Iris pigment epithelial cell (primary cell): ENCODE measurements at regions not wholly inside any gene's neighbourhood (a gene's known extent, or its start where the extent isn't known, plus 50 kb on each side); places are given as distances from the start of the nearest gene placed in this dataset.
A peak's percentile ranks its signal among the peaks of the same experiment; 100 is the strongest.

Experiments used
- DNase-seq: peaks from one replicate; pipeline ENCODE4 v3.0.0-alpha.2; 2011; ENCODE audit warnings: low read depth

GRCh38 chr9:126017758-126018157 lies 270.6 kb downstream of the PBX3 start:
- no peak for DNase-seq

- DNase-seq, result no peak
These were observed 273.7 kb downstream of the PBX3 start for GRCh38 chr9:126020836-126021235.

GRCh38 chr9:126023962-126024361 lies 276.8 kb downstream of the PBX3 start:
- no peak for DNase-seq

- no peak for DNase-seq
These were observed 277.5 kb downstream of the PBX3 start for GRCh38 chr9:126024581-126025230.

- no peak for DNase-seq
These were observed 278.8 kb downstream of the PBX3 start for GRCh38 chr9:126025991-126026390.

- DNase-seq, result no peak
These were observed 280.4 kb downstream of the PBX3 start for GRCh38 chr9:126027566-126027965.

GRCh38 chr9:126028746-126029145 lies 281.6 kb downstream of the PBX3 start:
- DNase-seq, result no peak

GRCh38 chr9:126030716-126031115 lies 283.5 kb downstream of the PBX3 start:
- DNase-seq, result no peak

- DNase-seq, result no peak
These were observed 283.9 kb downstream of the PBX3 start for GRCh38 chr9:126031116-126031515.

GRCh38 chr9:126032135-126032534 lies 285.0 kb downstream of the PBX3 start:
- no peak for DNase-seq

GRCh38 chr9:126033318-126033717 lies 286.1 kb downstream of the PBX3 start:
- no peak for DNase-seq

GRCh38 chr9:126033956-126034355 lies 286.8 kb downstream of the PBX3 start:
- DNase-seq, result no peak

GRCh38 chr9:126036881-126037291 lies 289.7 kb downstream of the PBX3 start:
- DNase-seq, result peak; percentile 11

GRCh38 chr9:126038790-126039189 lies 287.8 kb upstream of the MVB12B start:
- DNase-seq, result no peak

GRCh38 chr9:126043681-126044080 lies 282.9 kb upstream of the MVB12B start:
- peak; percentile 20 for DNase-seq

GRCh38 chr9:126049088-126049487 lies 277.5 kb upstream of the MVB12B start:
- DNase-seq, result no peak

- DNase-seq, result no peak
These were observed 276.6 kb upstream of the MVB12B start for GRCh38 chr9:126049896-126050604.

GRCh38 chr9:126050605-126050990 lies 276.0 kb upstream of the MVB12B start:
- no peak for DNase-seq

- DNase-seq, result no peak
These were observed 275.0 kb upstream of the MVB12B start for GRCh38 chr9:126051446-126052130.

- DNase-seq, result no peak
These were observed 273.8 kb upstream of the MVB12B start for GRCh38 chr9:126052791-126053190.

GRCh38 chr9:126053913-126054312 lies 272.7 kb upstream of the MVB12B start:
- no peak for DNase-seq

GRCh38 chr9:126055381-126055985 lies 271.1 kb upstream of the MVB12B start:
- DNase-seq, result peak; percentile 29
